G401.6 (cell line): ENCODE measurements at regions not wholly inside any gene's neighbourhood (a gene's known extent, or its start where the extent isn't known, plus 50 kb on each side); places are given as distances from the start of the nearest gene placed in this dataset.
"Not testable (repeated sequence)": the region's sequence is repeated elsewhere in the genome, so short reads cannot be mapped to it uniquely, and the experiment has no call there.

Experiments used
- FAIRE-seq: peaks from 2 replicates; lab custom pipeline; 2012; peaks lifted over from hg19 to GRCh38; lab: Jason Lieb, UNC

DNA sequence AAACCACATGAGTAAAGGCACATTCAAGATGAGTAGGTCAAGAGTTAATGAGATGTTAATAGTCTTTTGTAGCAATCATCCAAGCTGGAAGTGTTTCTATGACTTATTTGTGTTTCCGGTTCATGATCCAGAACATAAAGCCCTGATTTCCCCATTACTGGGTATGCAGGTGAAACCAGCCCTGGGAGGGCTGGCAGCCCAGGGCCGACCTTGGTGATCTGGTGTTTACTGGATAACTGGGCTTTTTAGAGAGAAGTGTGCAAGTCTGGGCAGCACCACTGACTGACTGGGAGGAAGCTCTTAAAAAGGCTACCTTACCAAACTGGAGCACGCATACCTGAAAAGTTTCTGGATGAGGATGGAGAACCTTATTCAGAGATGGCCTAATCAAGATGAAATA, 431.6 kb upstream of the VRK2 start:
- no peak for FAIRE-seq

- no peak for FAIRE-seq
These were observed 430.6 kb upstream of the VRK2 start for GRCh38 chr2:57615855-57616556.

- FAIRE-seq = no peak
These were observed 429.3 kb upstream of the VRK2 start for GRCh38 chr2:57617318-57617717.

GRCh38 chr2:57621122-57621663, 425.4 kb upstream of the VRK2 start:
- no peak for FAIRE-seq

DNA sequence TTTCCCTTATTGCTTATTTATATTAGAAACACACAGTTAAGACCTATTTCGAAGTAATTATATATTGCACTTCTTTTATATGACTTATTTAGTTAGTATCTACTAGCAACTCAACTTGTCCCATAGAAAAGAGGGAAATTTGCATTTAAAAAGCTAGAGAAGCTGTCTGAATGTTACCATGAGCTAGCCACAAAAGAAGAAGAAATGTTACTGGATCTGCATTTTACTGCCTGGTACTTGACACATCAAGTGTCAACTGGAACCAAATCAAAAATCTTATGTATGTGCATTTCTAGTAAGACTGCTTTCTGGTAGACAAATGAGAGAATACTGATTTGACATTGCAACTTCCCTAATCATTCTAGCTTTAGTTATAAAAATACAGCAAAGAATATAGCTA, 424.6 kb upstream of the VRK2 start:
- FAIRE-seq = no peak

DNA sequence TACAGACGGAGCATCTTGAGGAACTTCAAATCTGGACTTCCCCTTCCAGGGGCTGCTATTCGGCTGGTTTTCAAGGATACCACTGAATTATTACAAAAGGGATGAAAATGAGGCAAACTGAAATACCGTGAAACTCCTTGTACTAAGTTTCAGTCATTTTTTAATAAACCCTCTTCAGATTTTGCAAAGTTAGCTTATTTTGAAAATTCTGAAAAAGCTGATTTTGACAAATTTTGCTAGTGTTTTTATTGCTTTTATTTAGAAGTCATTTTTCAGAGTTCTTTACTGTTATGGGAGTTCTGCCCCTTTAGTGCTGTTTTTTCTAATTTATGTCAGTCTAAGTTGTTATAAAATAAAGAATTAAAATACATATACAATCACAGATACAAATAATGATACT, 390.4 kb upstream of the VRK2 start:
- FAIRE-seq = no peak

- FAIRE-seq = no peak
These were observed 377.0 kb upstream of the VRK2 start for GRCh38 chr2:57669570-57669969.

GRCh38 chr2:57674025-57674424, 372.6 kb upstream of the VRK2 start:
- no peak for FAIRE-seq

GRCh38 chr2:57674743-57675142, 371.9 kb upstream of the VRK2 start:
- FAIRE-seq = no peak

DNA sequence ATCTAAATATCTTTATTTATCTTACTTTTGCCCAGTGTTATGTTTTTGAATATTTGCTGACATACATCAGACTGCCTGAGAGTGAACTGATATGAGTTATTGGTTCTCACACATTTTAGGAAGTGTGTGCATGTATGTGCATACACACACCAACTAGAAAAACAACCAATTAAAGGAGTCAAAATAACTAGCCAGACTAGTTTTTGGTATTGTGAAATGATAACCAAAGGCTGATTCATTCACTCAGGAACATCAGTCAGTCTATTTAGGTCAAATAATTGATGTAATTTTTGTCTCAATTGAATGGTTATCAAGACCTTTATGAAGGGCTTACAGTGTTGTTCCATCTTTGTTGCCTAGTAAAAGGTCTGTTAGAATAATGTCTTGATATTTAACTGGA, 369.3 kb upstream of the VRK2 start:
- no peak for FAIRE-seq

- no peak for FAIRE-seq
These were observed 365.0 kb upstream of the VRK2 start for GRCh38 chr2:57681650-57682049.

DNA sequence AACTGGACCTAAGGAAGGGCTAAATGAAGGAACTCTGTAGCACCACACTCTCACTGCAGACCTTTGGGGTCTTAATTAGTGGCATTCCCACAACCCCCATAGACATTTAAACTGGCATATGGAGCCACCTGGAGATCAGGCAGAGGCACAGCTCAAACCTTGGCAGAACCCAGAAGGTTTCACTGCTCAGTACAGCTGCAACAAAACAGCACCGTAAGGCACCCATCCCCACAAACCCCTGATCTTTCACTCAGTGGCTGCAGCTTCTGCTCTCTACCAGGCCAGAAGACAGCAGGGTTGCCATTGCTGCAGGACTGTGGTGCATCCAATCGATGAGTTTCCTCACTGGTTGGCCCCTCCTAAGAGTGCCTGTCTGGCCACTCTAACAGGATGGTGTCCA, 361.6 kb upstream of the VRK2 start:
- FAIRE-seq = no peak

DNA sequence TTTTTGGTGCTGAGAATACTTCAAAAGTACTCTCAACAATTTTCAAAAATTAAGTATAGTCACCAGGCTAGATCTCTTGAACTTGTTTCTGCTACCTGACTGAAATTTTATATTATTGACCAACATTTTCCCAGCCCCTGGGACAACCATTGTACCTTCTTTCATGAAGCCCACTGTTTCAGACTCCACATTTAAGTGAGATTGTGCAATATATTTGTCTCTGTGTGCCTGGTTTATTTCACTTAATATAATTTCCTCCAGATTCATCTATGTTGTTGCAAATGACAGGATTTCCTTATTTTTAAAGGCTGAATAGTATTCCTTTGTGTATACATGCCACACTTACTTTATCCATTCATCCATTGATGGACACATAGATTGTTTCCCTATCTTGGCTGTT, 354.2 kb upstream of the VRK2 start:
- no peak for FAIRE-seq

GRCh38 chr2:57693177-57693576, 353.4 kb upstream of the VRK2 start:
- FAIRE-seq = no peak

GRCh38 chr2:57693965-57694364, 352.6 kb upstream of the VRK2 start:
- FAIRE-seq = no peak

DNA sequence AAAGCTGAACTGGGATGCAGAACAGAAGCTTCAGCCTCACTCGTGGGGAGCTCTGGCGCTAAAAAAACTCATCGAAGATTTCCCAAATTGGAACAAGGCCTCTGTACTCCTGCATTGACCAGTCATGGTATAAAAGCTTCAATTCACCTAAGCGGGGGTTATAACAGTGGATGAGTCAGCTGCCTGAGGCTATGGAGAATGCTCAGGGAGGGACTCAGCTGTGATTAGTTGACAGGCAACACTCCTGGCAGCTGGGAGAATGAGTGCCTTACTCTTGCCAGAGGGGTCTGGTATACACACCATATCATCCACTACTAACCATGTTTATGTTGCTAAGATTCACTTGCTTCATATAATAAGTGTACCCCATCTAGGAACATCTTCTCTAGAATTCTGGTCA, 350.6 kb upstream of the VRK2 start:
- no peak for FAIRE-seq

- FAIRE-seq = no peak
These were observed 348.2 kb upstream of the VRK2 start for GRCh38 chr2:57698392-57698791.

DNA sequence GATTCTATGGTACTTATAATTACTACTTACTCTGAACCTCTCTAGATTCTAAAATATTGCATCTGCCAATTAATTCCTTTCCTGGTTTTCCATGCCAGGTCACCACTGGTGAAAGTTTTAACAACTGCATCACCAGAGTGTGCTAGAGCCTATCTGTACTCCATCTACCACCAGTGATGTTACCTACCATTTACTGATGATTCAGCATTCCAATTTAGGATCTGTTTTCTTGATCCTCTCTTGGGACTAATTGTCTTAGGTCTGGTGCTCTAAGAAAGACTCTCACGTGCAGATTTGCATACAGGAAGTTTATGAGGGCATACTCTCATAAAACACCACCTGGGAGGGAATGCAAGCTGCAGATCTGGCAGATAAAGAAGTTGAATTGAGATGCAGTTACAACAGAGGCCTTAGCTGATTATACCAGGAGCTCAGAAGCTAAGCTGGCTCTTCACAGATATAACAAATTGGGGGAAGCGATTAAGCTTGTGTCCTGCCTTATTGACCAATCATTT, 347.6 kb upstream of the VRK2 start:
- no peak for FAIRE-seq

- no peak for FAIRE-seq
These were observed 345.2 kb upstream of the VRK2 start for GRCh38 chr2:57701391-57701791.

- no peak for FAIRE-seq
These were observed 343.2 kb upstream of the VRK2 start for GRCh38 chr2:57703407-57703806.

GRCh38 chr2:57707794-57708193, 338.8 kb upstream of the VRK2 start:
- FAIRE-seq = not testable (repeated sequence)

GRCh38 chr2:57711991-57712390, 334.6 kb upstream of the VRK2 start:
- no peak for FAIRE-seq

DNA sequence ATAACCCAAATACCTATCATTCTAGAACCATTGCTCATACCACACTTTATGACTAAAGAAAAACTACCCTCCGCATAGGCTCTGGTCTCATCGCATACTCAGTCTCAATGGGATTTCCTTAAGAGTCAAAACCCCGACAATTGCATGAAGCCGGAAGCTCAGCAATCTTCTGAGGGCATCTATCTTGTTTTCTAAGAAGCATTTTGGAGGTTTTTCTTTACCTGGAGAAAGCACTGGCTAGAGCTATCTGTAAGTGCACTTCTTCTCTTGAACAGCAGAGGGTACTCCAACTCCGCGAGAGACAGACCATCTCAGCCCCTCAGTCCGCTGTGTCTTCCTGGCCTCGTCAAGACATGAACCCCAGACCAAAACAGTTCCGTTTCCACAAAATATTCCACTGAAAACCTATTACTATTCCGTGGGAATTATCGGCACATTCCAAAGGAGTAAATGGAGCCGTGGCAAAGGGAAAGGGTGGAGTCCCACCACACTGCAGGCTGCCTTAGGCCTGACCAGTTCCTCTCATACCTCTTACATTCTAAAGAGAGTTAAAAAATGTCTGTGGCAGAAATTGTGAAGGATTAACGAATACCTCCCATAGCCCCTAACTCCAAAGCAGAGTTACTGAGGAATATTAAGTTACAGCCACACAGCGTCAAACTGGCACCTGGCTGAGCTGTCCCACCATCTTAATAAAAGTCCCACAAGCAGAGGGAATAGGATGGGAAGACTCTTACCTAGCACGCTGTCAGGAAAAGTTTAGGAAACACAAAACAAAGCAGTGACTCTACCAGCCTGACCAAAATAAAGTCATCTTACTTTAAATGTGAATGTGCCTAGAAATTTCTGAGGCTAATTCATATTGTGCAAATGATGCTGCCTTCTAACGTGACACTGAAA, 325.6 kb upstream of the VRK2 start:
- FAIRE-seq = peak; percentile 93
